GM23338 (cell line): ENCODE measurements at regions not wholly inside any gene's neighbourhood (a gene's known extent, or its start where the extent isn't known, plus 50 kb on each side); places are given as distances from the start of the nearest gene placed in this dataset.

Source experiments
- ATAC-seq: fragments of 200-7000 bp; cut with Tn5 transposase; 3 replicates; pipeline ENCODE4 v1.9.1; 2020
- DNase-seq: peaks from one replicate; pipeline ENCODE4 v3.0.0-alpha.2; 2015; ENCODE audit warnings: low spot score
- H2AFZ ChIP-seq: fragments of 200-600 bp; sonication (generic); 2 replicates; pipeline ENCODE4 v1.8.0; 2016; ENCODE audit warnings: antibody characterized with exemption, mild to moderate bottlenecking, moderate library complexity
- H3F3A ChIP-seq: fragments of 200-600 bp; sonication (generic); replicated peaks from 2 replicates; pipeline ENCODE4 v1.8.0; 2017; ENCODE audit warnings: antibody characterized with exemption, mixed run types, low read depth
- H3K27ac ChIP-seq: fragments of 200-600 bp; sonication (generic); 2 replicates; pipeline ENCODE4 v1.6.1; 2016; ENCODE audit warnings: low read depth
- H3K27me3 ChIP-seq: fragments of 200-600 bp; sonication (generic); 2 replicates; pipeline ENCODE4 v1.8.0; 2016; ENCODE audit warnings: mild to moderate bottlenecking, mixed run types, moderate library complexity; ENCODE audit not compliant: insufficient read depth
- H3K36me3 ChIP-seq: fragments of 200-600 bp; sonication (generic); 2 replicates; pipeline ENCODE4 v1.8.0; 2016; ENCODE audit warnings: mild to moderate bottlenecking; ENCODE audit not compliant: insufficient read depth
- H3K4me1 ChIP-seq: fragments of 200-600 bp; sonication (generic); 2 replicates; pipeline ENCODE4 v1.8.0; 2016; ENCODE audit warnings: mild to moderate bottlenecking, moderate library complexity; ENCODE audit not compliant: insufficient read depth
- H3K4me2 ChIP-seq: fragments of 200-600 bp; sonication (generic); 2 replicates; pipeline ENCODE4 v1.7.1; 2017; ENCODE audit warnings: mixed run types
- H3K4me3 ChIP-seq: fragments of 200-600 bp; sonication (generic); 2 replicates; pipeline ENCODE4 v1.6.1; 2016; ENCODE audit warnings: mixed run types
- H3K79me2 ChIP-seq: fragments of 200-600 bp; sonication (generic); replicated peaks from 2 replicates; pipeline ENCODE4 v1.8.0; 2017; ENCODE audit warnings: mild to moderate bottlenecking; ENCODE audit not compliant: insufficient read depth
- H3K9me2 ChIP-seq: fragments of 200-600 bp; sonication (generic); 2 replicates; pipeline ENCODE4 v1.8.0; 2017; ENCODE audit not compliant: insufficient read depth
- H4K20me1 ChIP-seq: fragments of 200-600 bp; sonication (generic); replicated peaks from 2 replicates; pipeline ENCODE4 v1.8.0; 2017; ENCODE audit warnings: mild to moderate bottlenecking; ENCODE audit not compliant: insufficient read depth
- H3K27ac Mint-ChIP-seq: 2 replicates; pipeline ENCODE4 v1.8.0; 2020; ENCODE audit warnings: inconsistent platforms, mild to moderate bottlenecking, moderate library complexity, mixed read lengths
- H3K27me3 Mint-ChIP-seq: 3 replicates; pipeline ENCODE4 v1.8.0; 2022; ENCODE audit warnings: low read depth, mild to moderate bottlenecking, moderate library complexity, mixed read lengths, inconsistent platforms; ENCODE audit not compliant: insufficient read depth, poor library complexity
- H3K36me3 Mint-ChIP-seq: 3 replicates; pipeline ENCODE4 v1.8.0; 2021; ENCODE audit warnings: low read depth, mild to moderate bottlenecking, inconsistent platforms, moderate library complexity, mixed read lengths
- H3K4me1 Mint-ChIP-seq: 3 replicates; pipeline ENCODE4 v1.8.0; 2020; ENCODE audit warnings: mild to moderate bottlenecking, inconsistent platforms, mixed read lengths
- H3K4me3 Mint-ChIP-seq: 3 replicates; pipeline ENCODE4 v1.8.0; 2021; ENCODE audit warnings: moderate library complexity, mild to moderate bottlenecking, inconsistent platforms, mixed read lengths
- H3K9me3 Mint-ChIP-seq: 3 replicates; pipeline ENCODE4 v1.8.0; 2020; ENCODE audit warnings: moderate library complexity, mild to moderate bottlenecking, inconsistent platforms, mixed read lengths
- CREB1 ChIP-seq: fragments of 250-450 bp; sonication (Bioruptor Pico); IDR thresholded peaks from 2 replicates; pipeline ENCODE4 v1.5.0; 2020; ENCODE audit warnings: low read depth, mild to moderate bottlenecking, moderate library complexity
- EZH2 ChIP-seq: fragments of 200-600 bp; sonication (generic); IDR thresholded peaks from one replicate; pipeline ENCODE4 v1.8.0; 2017; ENCODE audit warnings: antibody characterized with exemption, mild to moderate bottlenecking, low read depth; ENCODE audit not compliant: unreplicated experiment
- EZH2phosphoT487 ChIP-seq: fragments of 200-600 bp; sonication (generic); IDR thresholded peaks from one replicate; pipeline ENCODE4 v1.8.1; 2018; ENCODE audit warnings: antibody characterized with exemption; ENCODE audit not compliant: unreplicated experiment
- NANOG ChIP-seq: IDR thresholded peaks from 2 replicates; pipeline ENCODE4 v1.6.1; 2016; ENCODE audit warnings: antibody characterized with exemption, borderline replicate concordance
- POLR2AphosphoS5 ChIP-seq: IDR thresholded peaks from 2 replicates; pipeline ENCODE4 v1.6.1; 2016; ENCODE audit warnings: antibody characterized with exemption, low read depth
- STAT1 ChIP-seq: IDR thresholded peaks from one replicate; pipeline ENCODE4 v1.6.1; 2016; ENCODE audit warnings: antibody characterized with exemption; ENCODE audit not compliant: unreplicated experiment
- ZNF114 ChIP-seq: fragments of 250-450 bp; sonication (Bioruptor Pico); IDR thresholded peaks from 2 replicates; pipeline ENCODE4 v1.5.0; 2020; ENCODE audit warnings: mild to moderate bottlenecking, moderate library complexity
- TF ChIP-seq, protein P1 (sequence below): IDR thresholded peaks from one replicate; pipeline ENCODE4 v1.6.1; 2018; ENCODE audit warnings: antibody characterized with exemption; ENCODE audit not compliant: unreplicated experiment
- TF ChIP-seq, protein P2 (sequence below), 2 experiments: fragments of 200-600 bp in 1 of 2; sonication (generic) in 1 of 2; conservative IDR thresholded peaks; 2 replicates each; pipeline versions ENCODE4 v1.5.1 to v1.6.1; 2016 to 2017; ENCODE audit warnings: antibody characterized with exemption in 2 of 2, low read depth in 2 of 2, mild to moderate bottlenecking in 2 of 2, moderate library complexity in 1 of 2
- TF ChIP-seq, protein P3 (sequence below): fragments of 250-450 bp; sonication (Bioruptor Pico); IDR thresholded peaks from 2 replicates; pipeline ENCODE4 v1.5.0; 2020; ENCODE audit warnings: mild to moderate bottlenecking, moderate library complexity

DNA sequence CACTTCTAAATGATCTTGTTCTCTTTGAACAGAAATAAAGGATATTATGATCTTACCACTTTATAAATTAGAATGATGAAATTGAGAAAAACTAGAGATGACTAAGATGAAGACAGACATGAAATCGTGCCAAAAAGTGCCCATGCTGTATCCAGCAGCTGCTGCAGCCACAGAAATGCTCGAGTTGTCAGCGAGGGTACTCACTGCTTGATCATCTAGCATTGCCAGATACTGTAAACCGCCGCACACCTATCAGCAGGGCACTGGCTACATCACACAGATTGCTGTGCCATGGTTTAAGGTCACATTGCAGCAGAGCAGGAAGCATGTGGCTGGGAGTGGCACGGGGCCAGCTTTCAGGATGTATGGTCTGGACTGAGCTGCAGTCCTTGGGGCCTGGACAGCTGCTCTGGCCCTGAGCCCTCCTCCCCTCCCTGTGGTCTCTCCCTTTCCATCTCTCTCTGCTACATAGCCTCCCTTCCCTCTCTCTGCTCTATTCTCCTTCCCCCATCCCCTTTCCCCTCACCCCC lies 51.0 kb upstream of the SEPTIN5 start:
- H3K27me3 Mint-ChIP-seq = peaks cover 8% of the 10 kb centered on the region
- H3K9me3 Mint-ChIP-seq = no peaks in the 10 kb centered on the region; the same call in 2 of the 3 replicates
- H3K4me3 Mint-ChIP-seq = no peak overlapping the region
- Histone ChIP-seq H3K36me3 (no peaks in the 10 kb centered on the region), H2AFZ (peak overlapping the region; percentile 73), H3F3A (no peaks in the 10 kb centered on the region), H3K9me2 (peaks cover 10% of the 10 kb centered on the region), H3K79me2 (no peaks in the 10 kb centered on the region), H3K4me3 (no peak overlapping the region), H3K27me3 (no peaks in the 10 kb centered on the region), H3K4me2 (no peak overlapping the region), H3K4me1 (peaks cover 3% of the 10 kb centered on the region; the same call in 1 of the 2 replicates), H3K27ac (no peak overlapping the region), H4K20me1 (no peaks in the 10 kb centered on the region)
- H3K36me3 Mint-ChIP-seq = no peaks in the 10 kb centered on the region
- no peak for DNase-seq
- TF ChIP-seq CREB1 (CRISPR knock-in tag) = no peak
- TF ChIP-seq POLR2AphosphoS5 = no peak
- TF ChIP-seq NANOG = no peak
- no peak for TF ChIP-seq EZH2
- TF ChIP-seq STAT1 = no peak
- TF ChIP-seq, protein P1, sequence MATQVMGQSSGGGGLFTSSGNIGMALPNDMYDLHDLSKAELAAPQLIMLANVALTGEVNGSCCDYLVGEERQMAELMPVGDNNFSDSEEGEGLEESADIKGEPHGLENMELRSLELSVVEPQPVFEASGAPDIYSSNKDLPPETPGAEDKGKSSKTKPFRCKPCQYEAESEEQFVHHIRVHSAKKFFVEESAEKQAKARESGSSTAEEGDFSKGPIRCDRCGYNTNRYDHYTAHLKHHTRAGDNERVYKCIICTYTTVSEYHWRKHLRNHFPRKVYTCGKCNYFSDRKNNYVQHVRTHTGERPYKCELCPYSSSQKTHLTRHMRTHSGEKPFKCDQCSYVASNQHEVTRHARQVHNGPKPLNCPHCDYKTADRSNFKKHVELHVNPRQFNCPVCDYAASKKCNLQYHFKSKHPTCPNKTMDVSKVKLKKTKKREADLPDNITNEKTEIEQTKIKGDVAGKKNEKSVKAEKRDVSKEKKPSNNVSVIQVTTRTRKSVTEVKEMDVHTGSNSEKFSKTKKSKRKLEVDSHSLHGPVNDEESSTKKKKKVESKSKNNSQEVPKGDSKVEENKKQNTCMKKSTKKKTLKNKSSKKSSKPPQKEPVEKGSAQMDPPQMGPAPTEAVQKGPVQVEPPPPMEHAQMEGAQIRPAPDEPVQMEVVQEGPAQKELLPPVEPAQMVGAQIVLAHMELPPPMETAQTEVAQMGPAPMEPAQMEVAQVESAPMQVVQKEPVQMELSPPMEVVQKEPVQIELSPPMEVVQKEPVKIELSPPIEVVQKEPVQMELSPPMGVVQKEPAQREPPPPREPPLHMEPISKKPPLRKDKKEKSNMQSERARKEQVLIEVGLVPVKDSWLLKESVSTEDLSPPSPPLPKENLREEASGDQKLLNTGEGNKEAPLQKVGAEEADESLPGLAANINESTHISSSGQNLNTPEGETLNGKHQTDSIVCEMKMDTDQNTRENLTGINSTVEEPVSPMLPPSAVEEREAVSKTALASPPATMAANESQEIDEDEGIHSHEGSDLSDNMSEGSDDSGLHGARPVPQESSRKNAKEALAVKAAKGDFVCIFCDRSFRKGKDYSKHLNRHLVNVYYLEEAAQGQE = no peak
- TF ChIP-seq ZNF114 (CRISPR knock-in tag) = no peak
- no peak for TF ChIP-seq EZH2phosphoT487
- TF ChIP-seq, protein P2, sequence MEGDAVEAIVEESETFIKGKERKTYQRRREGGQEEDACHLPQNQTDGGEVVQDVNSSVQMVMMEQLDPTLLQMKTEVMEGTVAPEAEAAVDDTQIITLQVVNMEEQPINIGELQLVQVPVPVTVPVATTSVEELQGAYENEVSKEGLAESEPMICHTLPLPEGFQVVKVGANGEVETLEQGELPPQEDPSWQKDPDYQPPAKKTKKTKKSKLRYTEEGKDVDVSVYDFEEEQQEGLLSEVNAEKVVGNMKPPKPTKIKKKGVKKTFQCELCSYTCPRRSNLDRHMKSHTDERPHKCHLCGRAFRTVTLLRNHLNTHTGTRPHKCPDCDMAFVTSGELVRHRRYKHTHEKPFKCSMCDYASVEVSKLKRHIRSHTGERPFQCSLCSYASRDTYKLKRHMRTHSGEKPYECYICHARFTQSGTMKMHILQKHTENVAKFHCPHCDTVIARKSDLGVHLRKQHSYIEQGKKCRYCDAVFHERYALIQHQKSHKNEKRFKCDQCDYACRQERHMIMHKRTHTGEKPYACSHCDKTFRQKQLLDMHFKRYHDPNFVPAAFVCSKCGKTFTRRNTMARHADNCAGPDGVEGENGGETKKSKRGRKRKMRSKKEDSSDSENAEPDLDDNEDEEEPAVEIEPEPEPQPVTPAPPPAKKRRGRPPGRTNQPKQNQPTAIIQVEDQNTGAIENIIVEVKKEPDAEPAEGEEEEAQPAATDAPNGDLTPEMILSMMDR (conservative IDR thresholded peaks at IDR 0.05; ENCODE audit: low read depth in 2 of 2) = no peak
- H3K4me1 Mint-ChIP-seq = peaks cover 28% of the 10 kb centered on the region
- no peak overlapping the region for H3K27ac Mint-ChIP-seq
- peak; percentile 28 for ATAC-seq

DNA sequence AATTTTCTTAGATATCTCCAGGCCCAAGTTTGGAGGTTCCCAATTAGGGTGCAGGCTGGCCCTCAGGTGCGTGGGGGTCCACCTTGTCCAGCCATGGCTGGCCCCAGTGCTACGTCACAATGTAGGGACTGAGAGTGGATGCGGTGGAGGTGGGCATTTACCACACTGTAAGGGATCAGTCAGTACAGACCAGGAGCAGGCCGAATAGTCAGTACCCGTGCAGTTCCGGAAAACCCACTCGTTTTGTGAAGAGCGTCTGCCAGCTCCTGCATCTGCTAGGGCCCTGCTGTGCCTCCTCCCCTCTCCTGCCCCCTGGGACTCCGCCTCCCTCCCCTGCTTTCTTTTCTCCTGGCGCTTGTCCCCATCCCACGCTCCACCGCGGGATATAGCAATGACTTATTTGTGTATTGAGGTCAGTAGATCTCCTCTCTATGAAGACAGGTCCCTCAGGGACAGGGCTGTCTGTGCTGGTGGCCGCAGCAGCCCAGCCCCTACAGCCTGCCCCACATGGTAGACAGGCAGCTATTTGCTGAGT lies 50.4 kb upstream of the SEPTIN5 start:
- no peaks in the 10 kb centered on the region for H3K9me3 Mint-ChIP-seq
- Histone ChIP-seq H3K4me2 (no peak overlapping the region), H3K4me1 (peaks cover 3% of the 10 kb centered on the region; the same call in 1 of the 2 replicates), H2AFZ (peak overlapping the region; percentile 73), H3K27ac (no peak overlapping the region), H3K79me2 (no peaks in the 10 kb centered on the region), H3K36me3 (no peaks in the 10 kb centered on the region), H3K4me3 (no peak overlapping the region), H4K20me1 (no peaks in the 10 kb centered on the region), H3K9me2 (peaks cover 8% of the 10 kb centered on the region), H3F3A (no peaks in the 10 kb centered on the region), H3K27me3 (no peaks in the 10 kb centered on the region)
- peaks cover 6% of the 10 kb centered on the region for H3K27me3 Mint-ChIP-seq
- H3K27ac Mint-ChIP-seq = no peak overlapping the region
- H3K4me3 Mint-ChIP-seq = no peak overlapping the region
- ATAC-seq (peak; percentile 62), DNase-seq (peak; percentile 29)
- peaks cover 28% of the 10 kb centered on the region for H3K4me1 Mint-ChIP-seq
- no peaks in the 10 kb centered on the region for H3K36me3 Mint-ChIP-seq
- TF ChIP-seq, protein P3, sequence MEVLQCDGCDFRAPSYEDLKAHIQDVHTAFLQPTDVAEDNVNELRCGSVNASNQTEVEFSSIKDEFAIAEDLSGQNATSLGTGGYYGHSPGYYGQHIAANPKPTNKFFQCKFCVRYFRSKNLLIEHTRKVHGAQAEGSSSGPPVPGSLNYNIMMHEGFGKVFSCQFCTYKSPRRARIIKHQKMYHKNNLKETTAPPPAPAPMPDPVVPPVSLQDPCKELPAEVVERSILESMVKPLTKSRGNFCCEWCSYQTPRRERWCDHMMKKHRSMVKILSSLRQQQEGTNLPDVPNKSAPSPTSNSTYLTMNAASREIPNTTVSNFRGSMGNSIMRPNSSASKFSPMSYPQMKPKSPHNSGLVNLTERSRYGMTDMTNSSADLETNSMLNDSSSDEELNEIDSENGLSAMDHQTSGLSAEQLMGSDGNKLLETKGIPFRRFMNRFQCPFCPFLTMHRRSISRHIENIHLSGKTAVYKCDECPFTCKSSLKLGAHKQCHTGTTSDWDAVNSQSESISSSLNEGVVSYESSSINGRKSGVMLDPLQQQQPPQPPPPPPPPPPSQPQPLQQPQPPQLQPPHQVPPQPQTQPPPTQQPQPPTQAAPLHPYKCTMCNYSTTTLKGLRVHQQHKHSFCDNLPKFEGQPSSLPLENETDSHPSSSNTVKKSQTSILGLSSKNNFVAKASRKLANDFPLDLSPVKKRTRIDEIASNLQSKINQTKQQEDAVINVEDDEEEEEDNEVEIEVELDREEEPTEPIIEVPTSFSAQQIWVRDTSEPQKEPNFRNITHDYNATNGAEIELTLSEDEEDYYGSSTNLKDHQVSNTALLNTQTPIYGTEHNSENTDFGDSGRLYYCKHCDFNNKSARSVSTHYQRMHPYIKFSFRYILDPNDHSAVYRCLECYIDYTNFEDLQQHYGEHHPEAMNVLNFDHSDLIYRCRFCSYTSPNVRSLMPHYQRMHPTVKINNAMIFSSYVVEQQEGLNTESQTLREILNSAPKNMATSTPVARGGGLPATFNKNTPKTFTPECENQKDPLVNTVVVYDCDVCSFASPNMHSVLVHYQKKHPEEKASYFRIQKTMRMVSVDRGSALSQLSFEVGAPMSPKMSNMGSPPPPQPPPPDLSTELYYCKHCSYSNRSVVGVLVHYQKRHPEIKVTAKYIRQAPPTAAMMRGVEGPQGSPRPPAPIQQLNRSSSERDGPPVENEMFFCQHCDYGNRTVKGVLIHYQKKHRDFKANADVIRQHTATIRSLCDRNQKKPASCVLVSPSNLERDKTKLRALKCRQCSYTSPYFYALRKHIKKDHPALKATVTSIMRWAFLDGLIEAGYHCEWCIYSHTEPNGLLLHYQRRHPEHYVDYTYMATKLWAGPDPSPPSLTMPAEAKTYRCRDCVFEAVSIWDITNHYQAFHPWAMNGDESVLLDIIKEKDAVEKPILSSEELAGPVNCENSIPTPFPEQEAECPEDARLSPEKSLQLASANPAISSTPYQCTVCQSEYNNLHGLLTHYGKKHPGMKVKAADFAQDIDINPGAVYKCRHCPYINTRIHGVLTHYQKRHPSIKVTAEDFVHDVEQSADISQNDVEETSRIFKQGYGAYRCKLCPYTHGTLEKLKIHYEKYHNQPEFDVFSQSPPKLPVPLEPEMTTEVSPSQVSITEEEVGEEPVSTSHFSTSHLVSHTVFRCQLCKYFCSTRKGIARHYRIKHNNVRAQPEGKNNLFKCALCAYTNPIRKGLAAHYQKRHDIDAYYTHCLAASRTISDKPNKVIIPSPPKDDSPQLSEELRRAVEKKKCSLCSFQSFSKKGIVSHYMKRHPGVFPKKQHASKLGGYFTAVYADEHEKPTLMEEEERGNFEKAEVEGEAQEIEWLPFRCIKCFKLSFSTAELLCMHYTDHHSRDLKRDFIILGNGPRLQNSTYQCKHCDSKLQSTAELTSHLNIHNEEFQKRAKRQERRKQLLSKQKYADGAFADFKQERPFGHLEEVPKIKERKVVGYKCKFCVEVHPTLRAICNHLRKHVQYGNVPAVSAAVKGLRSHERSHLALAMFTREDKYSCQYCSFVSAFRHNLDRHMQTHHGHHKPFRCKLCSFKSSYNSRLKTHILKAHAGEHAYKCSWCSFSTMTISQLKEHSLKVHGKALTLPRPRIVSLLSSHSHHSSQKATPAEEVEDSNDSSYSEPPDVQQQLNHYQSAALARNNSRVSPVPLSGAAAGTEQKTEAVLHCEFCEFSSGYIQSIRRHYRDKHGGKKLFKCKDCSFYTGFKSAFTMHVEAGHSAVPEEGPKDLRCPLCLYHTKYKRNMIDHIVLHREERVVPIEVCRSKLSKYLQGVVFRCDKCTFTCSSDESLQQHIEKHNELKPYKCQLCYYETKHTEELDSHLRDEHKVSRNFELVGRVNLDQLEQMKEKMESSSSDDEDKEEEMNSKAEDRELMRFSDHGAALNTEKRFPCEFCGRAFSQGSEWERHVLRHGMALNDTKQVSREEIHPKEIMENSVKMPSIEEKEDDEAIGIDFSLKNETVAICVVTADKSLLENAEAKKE = no peak
